Erythroblast (primary cell): ENCODE measurements at regions not wholly inside any gene's neighbourhood (a gene's known extent, or its start where the extent isn't known, plus 50 kb on each side); places are given as distances from the start of the nearest gene placed in this dataset.

ENCODE experiments used
- GATA1 ChIP-seq: IDR thresholded peaks from 2 replicates; pipeline ENCODE4 v1.6.1; 2011; ENCODE audit warnings: low read depth, mild to moderate bottlenecking, control low read depth, low read length, moderate library complexity
- POLR2A ChIP-seq: IDR thresholded peaks from 2 replicates; pipeline ENCODE4 v1.6.1; 2011; ENCODE audit warnings: mild to moderate bottlenecking, low read length

DNA sequence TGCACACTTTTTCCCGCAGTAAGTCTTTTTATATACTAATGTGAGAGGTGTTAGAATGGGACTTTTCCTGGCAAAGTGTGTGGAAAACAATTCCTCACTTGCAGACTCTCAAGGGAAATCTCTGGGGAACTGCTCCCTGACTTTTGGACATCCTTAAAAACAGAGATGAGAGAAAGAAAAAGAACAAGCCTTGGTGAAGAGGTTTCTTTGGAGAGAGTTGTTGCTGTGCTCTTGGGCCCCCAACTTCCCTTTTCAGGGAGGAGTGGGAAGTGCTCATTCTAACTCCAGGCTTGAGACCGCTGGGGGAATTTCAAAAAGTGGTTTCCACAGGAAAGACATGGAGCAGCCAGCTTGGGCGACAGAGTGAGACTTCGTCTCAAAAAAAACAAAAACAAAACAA is 142.6 kb upstream of the SPRED2 start:
- TF ChIP-seq POLR2A (no peak), GATA1 (no peak)
